ENCODE measurements at regions not wholly inside any gene's neighbourhood (a gene's known extent, or its start where the extent isn't known, plus 50 kb on each side); places are given as distances from the start of the nearest gene placed in this dataset.

DNA sequence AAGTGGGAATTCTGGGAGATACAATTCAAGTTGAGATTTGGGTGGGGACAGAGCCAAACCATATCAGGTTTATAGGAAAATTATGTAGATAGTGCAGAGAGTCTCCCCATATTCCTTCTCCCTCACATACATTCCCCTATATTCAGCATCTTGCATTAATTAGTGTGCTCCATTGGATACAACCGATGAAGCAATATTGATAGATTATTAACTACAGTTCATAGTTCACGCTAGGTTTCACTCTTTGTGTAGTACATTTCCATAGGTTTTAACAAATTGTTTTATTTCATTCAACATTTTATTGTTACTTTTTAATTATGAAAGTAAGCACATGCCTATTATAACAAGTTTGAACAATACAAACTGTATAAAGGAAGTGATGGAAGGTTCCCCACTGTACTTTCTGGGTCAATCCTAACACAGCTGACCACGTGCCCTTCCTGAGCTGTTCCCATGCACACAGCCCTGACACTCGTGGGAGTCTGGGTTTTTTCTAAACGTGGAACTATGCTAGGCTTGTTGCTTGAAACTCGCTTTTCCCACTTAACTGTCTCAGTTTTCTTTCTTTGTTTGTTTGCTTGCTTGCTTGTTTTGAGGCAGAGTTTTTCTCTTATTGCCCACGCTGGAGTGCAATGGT is 116.8 kb upstream of the TMPRSS2 start:
- Histone ChIP-seq H3K79me2 (ENCODE audit: low read length) (no peaks in the 10 kb centered on the region), H3K4me1 (ENCODE audit: low read length) (no peaks in the 10 kb centered on the region), H3K27ac (ENCODE audit: low read length) (no peak overlapping the region), H3K36me3 (replicated peaks; ENCODE audit: low read depth, low read length) (no peaks in the 10 kb centered on the region), H3K4me2 (ENCODE audit: low read length) (no peak overlapping the region), H4K20me1 (ENCODE audit: insufficient read depth, low read length) (no peaks in the 10 kb centered on the region), H3K27me3 (ENCODE audit: low read depth, low read length) (peaks cover 24% of the 10 kb centered on the region), H2AFZ (ENCODE audit: low read depth, low read length) (no peak overlapping the region), H3K9me3 (ENCODE audit: insufficient read depth, low read length) (no peaks in the 10 kb centered on the region), H3K4me3 (ENCODE audit: low read length) (no peak overlapping the region), H3K9ac (ENCODE audit: low read length) (no peak overlapping the region)
- TF ChIP-seq, protein P1, sequence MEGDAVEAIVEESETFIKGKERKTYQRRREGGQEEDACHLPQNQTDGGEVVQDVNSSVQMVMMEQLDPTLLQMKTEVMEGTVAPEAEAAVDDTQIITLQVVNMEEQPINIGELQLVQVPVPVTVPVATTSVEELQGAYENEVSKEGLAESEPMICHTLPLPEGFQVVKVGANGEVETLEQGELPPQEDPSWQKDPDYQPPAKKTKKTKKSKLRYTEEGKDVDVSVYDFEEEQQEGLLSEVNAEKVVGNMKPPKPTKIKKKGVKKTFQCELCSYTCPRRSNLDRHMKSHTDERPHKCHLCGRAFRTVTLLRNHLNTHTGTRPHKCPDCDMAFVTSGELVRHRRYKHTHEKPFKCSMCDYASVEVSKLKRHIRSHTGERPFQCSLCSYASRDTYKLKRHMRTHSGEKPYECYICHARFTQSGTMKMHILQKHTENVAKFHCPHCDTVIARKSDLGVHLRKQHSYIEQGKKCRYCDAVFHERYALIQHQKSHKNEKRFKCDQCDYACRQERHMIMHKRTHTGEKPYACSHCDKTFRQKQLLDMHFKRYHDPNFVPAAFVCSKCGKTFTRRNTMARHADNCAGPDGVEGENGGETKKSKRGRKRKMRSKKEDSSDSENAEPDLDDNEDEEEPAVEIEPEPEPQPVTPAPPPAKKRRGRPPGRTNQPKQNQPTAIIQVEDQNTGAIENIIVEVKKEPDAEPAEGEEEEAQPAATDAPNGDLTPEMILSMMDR (IDR thresholded peaks at IDR 0.05; ENCODE audit: low read depth, low read length), result no peak
- no peak for TF ChIP-seq EZH2phosphoT487 (IDR thresholded peaks at IDR 0.05; ENCODE audit: low read depth)

DNA sequence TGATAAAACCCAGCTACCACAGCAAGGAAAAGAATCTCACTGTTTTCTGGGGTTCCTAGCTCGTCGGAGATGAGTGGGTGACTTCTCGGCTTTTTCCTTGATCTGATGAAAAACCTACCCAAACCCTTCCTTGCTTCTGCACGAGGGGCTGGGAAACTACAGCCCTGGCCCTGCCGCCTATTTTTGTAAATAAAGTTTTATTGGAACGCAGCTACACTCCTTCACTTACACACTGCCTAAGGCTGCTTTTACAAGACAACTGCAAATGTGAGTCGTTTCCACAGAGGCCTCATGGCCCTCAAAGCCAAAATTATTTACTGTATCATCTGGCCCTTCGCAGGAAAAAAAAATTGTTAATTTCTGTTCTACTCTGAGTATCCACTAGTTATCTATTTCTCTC is 116.0 kb upstream of the TMPRSS2 start:
- Histone ChIP-seq H3K4me2 (ENCODE audit: low read length) (no peak overlapping the region), H2AFZ (ENCODE audit: low read depth, low read length) (no peak overlapping the region), H3K27me3 (ENCODE audit: low read depth, low read length) (peaks cover 24% of the 10 kb centered on the region), H3K9me3 (ENCODE audit: insufficient read depth, low read length) (no peaks in the 10 kb centered on the region), H3K4me1 (ENCODE audit: low read length) (no peaks in the 10 kb centered on the region), H3K36me3 (replicated peaks; ENCODE audit: low read depth, low read length) (no peaks in the 10 kb centered on the region), H3K4me3 (ENCODE audit: low read length) (no peak overlapping the region), H3K79me2 (ENCODE audit: low read length) (no peaks in the 10 kb centered on the region), H3K27ac (ENCODE audit: low read length) (no peak overlapping the region), H3K9ac (ENCODE audit: low read length) (no peak overlapping the region), H4K20me1 (ENCODE audit: insufficient read depth, low read length) (no peaks in the 10 kb centered on the region)
- TF ChIP-seq, protein P1 (IDR thresholded peaks at IDR 0.05; ENCODE audit: low read depth, low read length), result no peak
- no peak for TF ChIP-seq EZH2phosphoT487 (IDR thresholded peaks at IDR 0.05; ENCODE audit: low read depth)

GRCh38 chr21:41622831-41623548 is 115.0 kb upstream of the TMPRSS2 start:
- TF ChIP-seq, protein P1 (IDR thresholded peaks at IDR 0.05; ENCODE audit: low read depth, low read length), result no peak
- TF ChIP-seq EZH2phosphoT487 (IDR thresholded peaks at IDR 0.05; ENCODE audit: low read depth), result no peak
- H3K4me2 ChIP-seq (ENCODE audit: low read length), result no peak overlapping the region
- no peaks in the 10 kb centered on the region for H3K4me1 ChIP-seq (ENCODE audit: low read length)
- H3K4me3 ChIP-seq (ENCODE audit: low read length), result no peak overlapping the region
- no peak overlapping the region for H2AFZ ChIP-seq (ENCODE audit: low read depth, low read length)
- H3K27me3 ChIP-seq (ENCODE audit: low read depth, low read length), result peaks cover 20% of the 10 kb centered on the region
- H4K20me1 ChIP-seq (ENCODE audit: insufficient read depth, low read length), result no peaks in the 10 kb centered on the region
- no peaks in the 10 kb centered on the region for H3K79me2 ChIP-seq (ENCODE audit: low read length)
- no peak overlapping the region for H3K27ac ChIP-seq (ENCODE audit: low read length)
- H3K36me3 ChIP-seq (replicated peaks; ENCODE audit: low read depth, low read length), result no peaks in the 10 kb centered on the region
- H3K9ac ChIP-seq (ENCODE audit: low read length), result no peak overlapping the region
- H3K9me3 ChIP-seq (ENCODE audit: insufficient read depth, low read length), result no peaks in the 10 kb centered on the region

GRCh38 chr21:41622201-41622600 is 114.2 kb upstream of the TMPRSS2 start:
- Histone ChIP-seq H3K36me3 (replicated peaks; ENCODE audit: low read depth, low read length) (no peaks in the 10 kb centered on the region), H3K9me3 (ENCODE audit: insufficient read depth, low read length) (no peaks in the 10 kb centered on the region), H3K79me2 (ENCODE audit: low read length) (no peaks in the 10 kb centered on the region), H3K27ac (ENCODE audit: low read length) (no peak overlapping the region), H3K27me3 (ENCODE audit: low read depth, low read length) (peaks cover 20% of the 10 kb centered on the region), H2AFZ (ENCODE audit: low read depth, low read length) (no peak overlapping the region), H4K20me1 (ENCODE audit: insufficient read depth, low read length) (no peaks in the 10 kb centered on the region), H3K4me3 (ENCODE audit: low read length) (no peak overlapping the region), H3K9ac (ENCODE audit: low read length) (no peak overlapping the region), H3K4me2 (ENCODE audit: low read length) (no peak overlapping the region), H3K4me1 (ENCODE audit: low read length) (no peaks in the 10 kb centered on the region)
- no peak for TF ChIP-seq EZH2phosphoT487 (IDR thresholded peaks at IDR 0.05; ENCODE audit: low read depth)
